ENCODE measurements at regions not wholly inside any gene's neighbourhood (a gene's known extent, or its start where the extent isn't known, plus 50 kb on each side); places are given as distances from the start of the nearest gene placed in this dataset.
A peak's percentile ranks its signal among the peaks of the same experiment; 100 is the strongest.
"Not testable (repeated sequence)": the region's sequence is repeated elsewhere in the genome, so short reads cannot be mapped to it uniquely, and the experiment has no call there.

DNA sequence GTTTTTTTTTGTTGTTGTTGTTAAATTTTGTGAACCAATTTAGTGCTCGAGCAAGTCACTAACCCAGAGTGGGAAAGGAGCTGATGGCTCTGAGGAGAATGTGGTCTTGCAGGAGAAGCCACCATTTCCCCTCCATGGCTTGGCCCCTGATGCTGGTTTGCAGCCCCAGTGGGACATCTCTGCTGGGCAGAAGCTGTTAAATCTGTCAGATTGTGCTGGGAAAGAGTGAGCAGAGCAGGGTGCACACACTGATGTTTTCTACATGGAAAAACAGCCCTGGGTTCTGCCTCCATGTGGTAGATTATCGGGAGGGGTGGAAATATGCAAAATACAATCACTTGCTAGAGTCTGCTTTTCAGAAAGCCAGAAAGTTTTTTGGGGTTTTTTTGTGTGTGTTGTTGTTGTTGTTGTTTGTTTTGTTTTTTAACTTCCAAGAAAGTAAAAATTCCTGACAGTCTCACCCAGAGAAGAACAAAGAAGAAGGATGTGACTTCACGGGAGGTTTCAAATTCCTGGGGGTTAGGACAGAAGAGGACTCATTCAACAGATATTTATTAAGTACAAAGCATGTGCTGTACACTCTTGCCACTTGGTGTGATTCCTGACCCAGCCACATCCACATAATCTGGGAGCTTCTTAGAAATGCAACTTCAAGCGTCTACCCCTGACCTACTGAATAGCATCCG lies 133.7 kb downstream of the FOXB1 start:
- DNase-seq, result no peak

DNA sequence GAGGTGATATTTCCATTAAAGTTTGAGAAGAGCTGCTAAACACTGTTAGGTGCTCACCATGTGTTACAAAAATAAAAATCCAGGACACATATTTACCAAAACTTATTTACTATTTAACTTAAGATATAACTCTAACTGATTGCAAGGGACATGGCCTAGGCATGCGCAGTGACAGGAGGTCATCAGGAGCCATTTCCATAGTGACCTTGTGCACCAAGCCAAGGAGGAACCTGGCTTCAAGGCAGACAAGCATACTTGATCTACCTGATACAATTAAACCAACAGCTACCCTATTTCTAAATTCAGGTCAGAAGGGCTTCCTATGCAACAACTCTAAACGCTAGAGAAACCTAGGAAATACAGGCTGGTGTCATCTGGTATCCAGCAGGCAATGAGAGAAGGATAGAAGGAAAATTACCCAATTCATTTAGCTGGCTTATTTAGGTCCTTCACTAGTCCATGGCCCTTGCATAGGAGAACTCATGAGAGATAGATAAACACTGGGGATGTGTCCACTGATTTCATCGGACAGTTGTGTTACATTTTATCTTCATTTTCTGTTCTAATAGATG lies 134.4 kb downstream of the FOXB1 start:
- DNase-seq, result no peak

DNA sequence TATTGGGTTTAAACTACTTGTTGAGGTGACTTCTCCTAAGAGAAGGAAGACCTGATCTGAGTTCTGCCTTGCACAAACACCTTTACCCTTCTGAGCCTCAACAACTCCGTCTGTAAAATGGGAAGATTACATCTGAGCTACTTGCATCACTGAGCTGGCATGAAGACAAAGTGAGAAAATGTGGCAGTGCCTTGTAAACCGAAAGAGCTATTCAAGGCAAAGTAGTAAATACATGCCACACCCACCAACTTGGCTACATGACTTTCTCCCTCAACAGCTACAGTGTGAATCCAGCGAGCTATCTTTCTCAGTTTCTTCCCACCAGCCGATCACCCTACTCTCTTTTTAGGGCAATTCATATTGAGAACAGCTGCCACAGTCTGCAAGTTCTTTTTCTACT lies 148.3 kb downstream of the FOXB1 start:
- DNase-seq, result no peak

DNA sequence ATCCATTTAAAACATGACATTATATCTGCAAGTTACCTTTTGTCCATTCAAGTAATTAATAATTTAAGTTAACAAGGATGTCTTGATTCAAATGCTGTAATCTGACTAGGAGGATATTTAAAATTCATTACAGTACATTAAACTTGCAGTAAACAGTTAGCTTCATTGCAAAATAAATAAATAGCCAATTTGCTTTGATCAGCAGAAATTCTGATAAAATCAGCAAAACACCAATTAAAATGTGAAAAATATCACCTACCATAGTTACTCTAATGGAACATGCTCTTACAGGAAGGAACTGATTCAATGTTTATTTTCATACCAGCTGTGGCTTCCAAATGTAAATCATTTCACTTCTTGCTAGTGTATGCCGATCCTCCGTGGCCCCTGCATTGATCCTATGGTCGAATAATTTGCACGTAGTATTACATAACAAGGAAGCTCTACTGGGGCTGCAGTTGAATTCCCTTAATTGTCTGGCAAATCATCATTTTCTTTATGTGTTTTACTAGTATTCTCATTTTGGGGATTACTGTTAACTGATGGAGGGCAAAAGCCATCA lies 150.7 kb downstream of the FOXB1 start:
- no peak for DNase-seq

DNA sequence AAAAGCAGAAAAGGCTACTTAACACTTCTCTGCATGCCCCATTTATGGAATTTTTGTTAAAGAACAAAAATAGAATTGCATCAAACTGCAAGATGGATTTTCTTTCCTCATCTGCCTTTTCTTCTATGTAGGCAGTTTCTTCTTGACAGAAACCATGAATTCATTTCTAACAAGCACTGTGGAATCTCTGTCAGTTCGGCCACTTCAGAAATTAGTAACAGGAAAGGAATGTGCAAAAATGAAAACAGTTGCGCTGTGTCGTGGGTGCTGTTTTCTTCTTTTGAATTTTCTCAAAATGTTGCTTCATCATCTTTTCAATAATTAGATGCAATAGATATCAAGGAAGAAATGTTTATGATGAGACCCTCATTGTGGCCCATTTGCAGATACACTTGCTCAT lies 151.6 kb downstream of the FOXB1 start:
- no peak for DNase-seq

DNA sequence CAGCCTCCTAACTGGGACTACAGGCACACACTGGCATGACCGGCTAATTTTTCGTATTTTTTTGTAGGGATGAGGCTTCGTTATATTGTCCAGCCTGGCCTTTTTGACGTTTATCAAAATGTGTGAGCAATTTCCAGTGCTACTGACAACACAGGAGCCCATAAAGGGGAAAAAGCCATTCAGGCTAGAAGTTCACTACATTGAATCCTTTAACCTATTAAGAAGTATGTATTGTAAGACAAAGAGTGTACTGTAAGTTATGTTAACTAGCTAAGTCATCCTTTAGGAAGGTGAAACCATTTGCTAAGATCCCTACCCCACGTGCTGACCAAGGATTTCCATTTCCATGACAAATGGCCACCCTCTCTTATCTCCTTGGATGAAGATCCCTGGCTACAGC lies 156.8 kb downstream of the FOXB1 start:
- no peak for DNase-seq

DNA sequence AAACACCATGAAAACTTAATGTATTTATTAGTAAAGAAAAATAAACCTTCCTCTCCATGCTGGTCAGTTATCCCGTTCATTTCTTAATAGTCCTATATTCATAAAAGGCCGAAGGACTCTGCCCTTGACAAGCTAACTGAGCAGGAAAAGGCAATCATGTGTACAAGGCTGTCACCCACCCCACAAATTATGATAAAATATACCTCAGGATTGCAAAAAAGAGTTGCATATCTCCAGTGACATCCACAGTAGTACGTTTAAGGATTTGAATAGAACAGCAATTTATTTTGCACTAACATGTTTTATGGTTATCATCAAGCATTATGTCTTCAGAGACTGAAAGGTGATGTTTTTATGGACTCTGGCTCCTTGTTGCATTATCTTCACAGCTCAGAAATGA lies 157.6 kb downstream of the FOXB1 start:
- DNase-seq, result no peak

DNA sequence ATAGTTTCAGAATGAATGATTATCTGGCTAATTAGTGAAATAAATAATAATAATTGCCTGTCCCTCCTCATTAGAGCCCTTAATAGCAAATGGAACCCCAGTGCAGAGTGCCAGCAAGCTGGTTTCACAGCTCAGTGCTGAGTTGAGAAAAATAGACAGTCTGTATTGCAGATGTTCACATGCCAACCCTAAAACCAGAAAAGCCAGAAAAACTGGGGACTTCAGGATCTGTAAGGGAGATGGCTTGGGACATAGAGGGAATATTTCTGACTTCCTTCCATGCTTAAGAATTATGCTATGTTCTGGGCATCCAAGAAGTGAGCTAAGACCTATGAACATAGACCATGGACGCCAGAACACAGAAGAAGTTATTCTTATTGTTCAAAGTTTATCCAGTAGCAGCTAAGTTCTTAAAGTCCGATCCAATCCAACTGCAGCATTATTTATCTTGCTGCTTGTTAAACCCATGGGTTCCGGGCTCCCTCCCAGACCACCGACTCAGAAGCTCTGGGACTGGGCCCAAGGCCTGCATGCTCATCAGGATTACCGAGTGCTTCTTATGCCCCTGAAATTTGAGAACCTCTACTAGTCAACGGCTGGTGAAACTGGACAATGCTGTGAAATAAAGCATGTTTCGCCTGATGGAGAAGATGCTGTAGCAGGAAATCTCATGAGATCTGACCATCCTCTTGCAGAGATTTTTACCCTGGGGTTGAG lies 158.3 kb downstream of the FOXB1 start:
- DNase-seq, result no peak

DNA sequence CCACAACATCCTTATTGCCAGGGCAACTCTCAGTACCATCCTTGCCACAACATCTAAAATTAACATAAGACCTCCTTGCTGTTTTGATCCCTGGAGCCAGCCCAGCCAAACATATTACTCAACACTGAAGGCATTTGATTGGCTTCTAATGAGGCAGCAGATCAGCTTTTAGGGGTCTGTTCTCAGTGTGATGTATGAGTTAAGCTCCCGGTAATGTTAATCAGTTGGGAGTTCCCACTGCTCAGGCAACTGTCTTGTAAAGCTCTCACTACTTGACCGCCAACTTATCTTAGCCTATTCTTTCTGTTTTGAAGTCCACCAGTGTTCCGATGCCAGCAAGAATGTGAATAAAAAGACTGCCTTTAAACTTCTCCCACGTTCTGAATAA lies 158.9 kb downstream of the FOXB1 start:
- no peak for DNase-seq

DNA sequence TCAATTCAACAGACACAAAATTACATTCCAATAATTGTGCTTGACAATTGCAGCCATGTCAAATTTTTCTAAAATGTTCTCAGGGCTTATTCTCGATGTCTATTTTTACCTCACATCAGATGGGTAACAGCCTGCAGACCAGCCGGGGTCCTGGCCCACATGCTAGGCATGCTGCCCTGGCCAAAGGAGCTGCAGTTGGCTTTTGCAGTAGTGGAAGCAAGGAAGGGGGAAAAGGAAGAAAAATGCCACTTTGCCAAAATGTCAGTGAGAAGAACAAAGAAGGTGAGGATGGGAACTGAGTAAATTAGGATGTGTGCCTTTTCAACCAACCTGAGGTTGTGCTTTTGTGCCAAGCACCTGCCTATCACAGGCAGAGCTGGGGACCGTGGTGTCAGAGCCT lies 161.0 kb downstream of the FOXB1 start:
- DNase-seq, result no peak

DNA sequence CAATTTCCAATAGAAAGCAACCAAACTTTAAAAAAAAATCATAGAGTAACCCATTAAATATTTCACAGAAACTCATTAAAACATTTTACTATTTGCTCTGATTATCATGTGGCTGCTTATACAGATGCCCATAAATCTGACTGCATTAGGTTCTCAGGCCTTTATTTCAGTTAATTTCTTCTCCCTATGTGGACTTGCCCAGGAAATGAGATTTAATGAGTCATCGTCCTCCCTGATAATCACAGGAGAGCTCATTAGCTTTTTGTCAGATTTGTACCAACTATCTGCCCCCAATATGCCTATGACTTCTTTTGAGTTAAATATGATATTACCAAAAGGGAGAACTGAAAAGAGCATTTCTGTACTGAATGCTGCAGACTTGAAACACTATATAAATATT lies 168.0 kb downstream of the FOXB1 start:
- no peak for DNase-seq

DNA sequence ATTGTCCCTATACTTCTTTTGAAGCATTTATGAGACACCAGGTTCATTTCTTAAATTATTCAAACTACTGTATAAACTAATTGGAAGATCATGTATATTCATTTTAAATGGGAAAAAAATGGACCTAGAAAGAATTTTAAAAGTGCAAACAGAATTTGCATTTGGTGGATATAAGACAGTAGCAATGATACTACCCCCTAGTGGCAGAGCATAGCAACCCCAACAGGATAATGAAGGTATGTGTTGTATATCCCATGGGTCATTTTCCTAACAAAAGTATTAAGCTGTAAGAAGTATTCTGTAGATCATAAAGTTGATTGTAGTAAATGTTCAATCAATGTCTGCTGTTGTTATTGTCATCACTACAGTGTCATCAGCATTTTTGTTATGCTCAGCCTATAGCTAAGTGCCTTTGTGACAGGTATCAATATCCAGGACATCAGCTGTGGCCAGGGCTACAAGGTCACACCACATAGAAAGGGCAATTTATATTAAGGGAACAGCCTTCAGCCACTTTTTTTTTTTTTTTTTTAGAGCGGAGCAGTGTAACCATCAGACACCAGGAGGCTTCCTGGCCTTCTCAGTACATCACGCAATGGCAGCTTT lies 175.8 kb downstream of the FOXB1 start:
- DNase-seq, result peak; percentile 5 to 60

DNA sequence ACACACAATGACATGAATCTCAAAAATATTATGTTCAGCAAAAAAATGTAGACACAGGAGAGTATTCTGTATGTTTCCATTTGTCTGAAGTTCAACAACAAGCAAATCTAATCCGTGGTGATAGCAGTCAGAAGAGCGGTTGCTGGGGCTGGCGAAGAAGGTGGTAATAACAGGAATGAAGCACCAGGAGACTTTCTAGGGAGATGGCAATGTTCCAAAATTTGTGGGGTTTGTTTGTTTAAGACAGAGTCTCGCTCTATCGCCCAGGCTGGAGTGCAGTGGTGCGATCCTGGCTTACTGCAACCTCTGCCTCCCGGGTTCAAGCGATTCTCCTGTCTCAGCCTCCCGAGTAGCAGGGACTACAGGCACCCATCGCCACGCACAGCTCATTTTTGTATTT lies 177.8 kb downstream of the FOXB1 start:
- DNase-seq, result not testable (repeated sequence)

DNA sequence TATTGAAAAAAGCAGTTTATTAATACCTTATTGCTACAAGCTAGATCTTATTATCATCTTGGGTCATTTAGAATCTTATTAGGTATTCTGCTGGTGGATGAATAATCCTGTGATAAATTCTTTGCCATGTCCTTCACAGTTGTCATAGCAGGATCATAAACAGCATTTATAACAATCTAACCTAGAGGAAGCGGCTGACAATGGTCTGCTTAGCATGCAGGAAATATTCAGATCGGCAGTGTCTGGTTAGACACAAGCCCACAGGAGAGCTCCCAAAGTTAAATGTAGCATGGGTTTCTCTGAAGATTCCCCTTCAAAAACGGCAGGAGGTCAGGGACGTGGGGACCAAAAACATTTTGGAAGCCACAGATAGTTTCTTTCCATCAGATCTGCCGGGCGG lies 179.3 kb downstream of the FOXB1 start:
- no peak for DNase-seq

DNA sequence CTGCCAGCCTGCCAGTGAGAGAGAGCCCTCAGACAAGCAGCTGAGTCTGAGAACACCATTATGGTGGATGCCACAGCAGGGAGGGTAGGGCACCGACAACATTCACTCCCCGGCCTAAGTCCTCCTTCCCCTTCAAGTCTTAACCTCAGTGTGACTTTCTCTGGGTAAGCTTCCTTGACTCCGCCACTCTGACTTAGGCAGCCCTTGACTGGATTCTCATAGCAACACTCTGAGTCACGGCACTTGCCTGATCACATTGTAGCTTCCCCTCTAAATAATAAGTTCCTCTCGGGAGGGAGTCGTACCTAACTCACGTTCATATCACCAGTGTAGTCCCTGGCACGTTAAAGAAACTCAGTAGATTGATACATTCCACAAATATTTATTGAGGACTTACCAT lies 180.5 kb downstream of the FOXB1 start:
- no peak for DNase-seq

DNA sequence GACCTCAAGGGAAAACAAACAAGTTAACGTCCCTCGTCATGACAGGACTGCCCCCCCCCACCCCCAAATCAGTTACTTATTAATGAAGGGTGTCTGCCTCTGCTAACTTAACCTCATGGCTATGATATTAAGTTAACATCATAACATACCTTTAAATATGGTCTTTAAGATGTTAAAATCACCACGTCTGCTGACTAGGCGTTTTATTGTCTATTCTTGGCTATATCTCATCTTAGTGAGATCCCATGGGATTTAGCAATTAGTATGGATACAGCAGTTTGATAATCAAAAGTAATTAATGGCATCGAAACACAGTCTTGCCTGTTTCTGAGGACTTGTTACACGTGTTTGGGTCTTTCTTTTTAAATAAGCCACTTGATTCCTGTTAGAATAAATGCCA lies 186.9 kb downstream of the FOXB1 start:
- DNase-seq, result no peak

DNA sequence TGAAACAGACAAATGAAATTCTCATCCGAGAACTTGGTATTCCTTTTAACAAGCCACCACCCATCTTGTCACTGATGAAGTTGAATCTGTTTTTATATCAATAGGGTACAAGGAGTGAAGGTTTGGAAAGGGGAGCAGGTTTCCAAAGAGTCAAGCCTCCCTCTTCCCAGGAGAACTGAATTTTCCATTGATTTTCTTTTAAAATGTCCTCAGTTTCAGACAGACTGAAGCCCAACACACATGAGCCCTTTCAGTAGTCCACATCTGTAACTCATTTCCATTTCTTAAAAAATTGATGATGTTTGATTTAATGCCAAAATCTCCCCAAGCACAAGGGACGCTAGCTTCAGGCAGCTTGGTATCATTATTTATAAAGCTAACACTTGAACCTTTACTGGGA lies 187.7 kb downstream of the FOXB1 start:
- no peak for DNase-seq

DNA sequence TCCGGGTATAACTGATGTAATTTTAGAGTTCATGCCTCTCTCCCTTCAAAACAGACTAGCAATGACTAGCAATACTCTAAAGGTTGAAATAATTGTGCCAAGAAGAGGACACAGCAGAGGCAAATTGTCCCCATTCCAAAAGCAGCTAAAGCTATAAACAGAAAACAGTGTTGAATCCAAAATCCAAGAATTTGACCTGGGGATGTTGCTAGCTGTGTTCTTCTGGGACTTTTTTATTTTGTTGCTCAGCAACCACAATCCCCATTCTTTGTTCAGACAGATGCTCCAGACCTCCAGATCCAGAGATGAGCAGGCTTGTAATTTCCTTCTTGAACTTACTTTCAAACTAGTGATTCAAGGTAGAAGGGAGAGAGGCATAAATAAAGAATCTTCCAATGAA lies 191.5 kb downstream of the FOXB1 start:
- no peak for DNase-seq

DNA sequence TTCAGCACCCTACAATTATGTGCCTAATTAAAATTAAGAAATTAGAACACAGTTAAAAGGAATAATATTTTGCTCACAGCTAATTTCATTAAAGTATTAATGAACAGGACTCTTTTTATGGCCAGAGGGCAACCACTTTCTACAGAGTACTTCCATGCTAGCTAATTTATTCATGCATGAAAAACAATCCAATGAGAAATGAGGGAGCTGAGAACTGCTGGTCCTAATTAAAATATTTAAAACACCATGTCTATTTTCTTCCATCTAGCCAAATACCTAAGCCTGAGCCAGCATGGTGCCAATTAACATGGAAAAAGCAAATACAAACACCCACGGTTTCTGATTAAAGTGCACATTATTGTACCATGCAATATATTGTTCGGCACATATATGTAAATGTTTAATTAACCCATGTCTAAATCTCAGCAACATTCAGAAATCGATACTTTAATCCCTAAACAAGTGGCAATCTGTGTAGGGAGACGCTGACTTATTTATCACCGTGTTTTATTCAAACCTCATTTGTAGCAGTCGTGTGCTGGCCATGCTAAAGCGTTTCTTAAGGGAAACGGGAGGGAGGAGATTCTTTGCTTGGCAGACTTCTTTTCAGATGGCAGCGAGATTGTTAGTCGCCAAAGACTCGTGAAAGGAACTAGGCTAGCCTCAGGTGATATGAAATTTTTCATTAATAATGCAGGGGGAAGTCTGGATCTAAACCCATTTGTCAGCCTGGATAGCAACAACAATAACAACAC lies 193.5 kb downstream of the ANXA2 start:
- no peak for DNase-seq

DNA sequence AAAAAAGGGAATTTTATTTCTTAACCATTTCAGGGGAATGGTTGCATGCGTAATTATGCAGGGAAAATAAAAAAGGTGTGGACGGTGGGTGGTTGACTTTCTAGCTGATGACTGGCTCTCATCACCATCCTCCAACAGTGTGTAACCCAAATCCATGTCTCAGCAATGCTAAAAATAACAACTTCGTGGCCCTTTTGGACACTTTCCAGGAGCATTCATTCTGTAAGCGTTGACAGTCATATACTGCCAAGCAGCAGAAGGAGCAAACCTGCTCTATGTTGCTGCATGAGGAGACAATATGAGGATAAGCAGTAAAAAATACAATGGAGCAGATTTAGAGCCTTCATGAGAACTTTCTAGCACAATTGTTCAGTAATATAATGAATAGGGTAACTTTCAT lies 189.1 kb downstream of the ANXA2 start:
- DNase-seq, result no peak

DNA sequence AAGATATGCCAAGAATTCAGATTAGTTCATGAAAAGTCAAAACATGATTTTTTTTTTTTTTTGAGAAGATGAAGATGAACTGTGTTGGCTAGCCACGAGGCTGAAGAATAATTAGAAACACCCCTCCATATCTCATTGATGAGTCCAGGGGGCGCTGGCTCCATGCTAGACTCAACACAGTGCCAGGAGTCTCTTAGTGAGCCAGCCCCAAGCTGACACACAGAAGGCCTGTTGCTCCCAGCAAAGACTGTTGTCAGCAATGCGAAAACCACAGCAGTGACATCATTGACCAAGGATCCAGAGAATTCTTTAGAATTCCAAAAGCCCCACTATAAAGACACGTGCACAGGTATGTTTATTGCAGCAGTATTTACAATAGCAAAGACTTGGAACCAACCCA lies 185.2 kb downstream of the ANXA2 start:
- no peak for DNase-seq

DNA sequence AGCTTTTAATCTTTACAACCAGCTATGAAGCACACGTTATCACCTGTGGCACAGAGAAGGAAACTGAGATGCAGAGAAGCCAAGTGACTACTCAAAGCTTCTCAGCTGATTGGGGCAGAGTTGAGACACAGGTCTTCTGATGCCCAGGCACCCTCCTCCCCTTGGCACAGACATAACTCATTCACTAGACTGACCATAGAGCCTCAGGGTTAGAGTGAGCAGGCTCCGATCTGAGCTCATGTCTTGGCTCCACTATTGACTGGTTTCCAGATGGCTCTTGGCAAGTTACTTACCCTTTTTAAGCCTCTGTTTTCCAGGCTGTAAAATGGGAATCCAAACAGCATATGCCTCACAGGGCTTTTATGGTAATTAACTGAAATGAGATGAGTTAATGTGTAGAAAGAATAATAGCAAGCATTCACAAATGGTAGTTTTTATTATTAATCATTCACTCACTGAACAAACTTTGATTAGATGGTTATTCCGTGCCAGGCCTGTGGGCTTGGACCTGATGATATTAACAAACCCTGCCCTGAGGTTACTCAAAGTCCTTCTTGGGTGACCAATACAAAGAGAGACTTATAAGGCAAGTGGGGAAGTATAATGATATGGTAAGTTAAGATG lies 184.3 kb downstream of the ANXA2 start:
- DNase-seq, result no peak

DNA sequence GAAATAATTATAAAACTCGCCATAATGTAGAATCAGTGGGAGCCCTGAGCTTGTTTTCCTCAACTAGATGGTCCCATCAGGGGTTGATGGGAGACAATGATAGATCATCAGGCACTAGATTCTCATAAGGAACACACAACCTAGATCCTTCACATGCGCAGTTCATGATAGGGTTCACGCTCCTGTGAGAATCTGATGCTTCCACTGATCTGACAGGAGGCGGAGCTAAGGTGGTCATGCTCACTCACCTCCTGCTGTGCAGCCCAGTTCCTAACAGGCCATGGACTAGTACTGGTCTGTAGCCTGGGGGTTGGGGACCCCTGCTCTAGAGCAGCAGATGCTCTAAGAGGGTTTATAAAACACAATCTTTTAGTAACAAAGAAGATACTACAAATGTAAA lies 183.6 kb downstream of the ANXA2 start:
- DNase-seq, result no peak
